ENCODE measurements at regions not wholly inside any gene's neighbourhood (a gene's known extent, or its start where the extent isn't known, plus 50 kb on each side); places are given as distances from the start of the nearest gene placed in this dataset.
A peak's percentile ranks its signal among the peaks of the same experiment; 100 is the strongest.
"Not testable (repeated sequence)": the region's sequence is repeated elsewhere in the genome, so short reads cannot be mapped to it uniquely, and the experiment has no call there.

- peak in 1 of 2 donors; percentile 45 for DNase-seq
- intact Hi-C loops (cut with DNase I; ENCODE audit: low total_unique reads), result no loop called here
- 40 to 48% (median 45%) methylated on average over 4 of the region's 4 CpGs for WGBS, 5 donors
- Histone ChIP-seq H3K36me3 (no peaks in the 10 kb centered on the region), H3K4me1 (no peaks in the 10 kb centered on the region), H3K4me3 (no peak overlapping the region), H3K9me3 (no peaks in the 10 kb centered on the region), H3K27me3 (no peaks in the 10 kb centered on the region), H3K27ac (no peak overlapping the region)
- TF ChIP-seq POLR2AphosphoS5 (IDR thresholded peaks at IDR 0.05) (no peak), CTCF (IDR thresholded peaks at IDR 0.05) (no peak), POLR2A (IDR thresholded peaks at IDR 0.05) (no peak)
These were observed 194.7 kb downstream of the CPEB2 start for GRCh38 chr4:15197005-15197404.

GRCh38 chr4:15198070-15198727 lies 195.9 kb downstream of the CPEB2 start:
- intact Hi-C loops (cut with DNase I; ENCODE audit: low total_unique reads), result no loop called here
- H3K9me3 ChIP-seq, result no peaks in the 10 kb centered on the region
- H3K4me1 ChIP-seq, result no peaks in the 10 kb centered on the region
- H3K27ac ChIP-seq, result no peak overlapping the region
- no peak overlapping the region for H3K4me3 ChIP-seq
- TF ChIP-seq CTCF (IDR thresholded peaks at IDR 0.05), result no peak
- TF ChIP-seq EP300 (IDR thresholded peaks at IDR 0.05), result no peak
- TF ChIP-seq POLR2AphosphoS5 (IDR thresholded peaks at IDR 0.05), result no peak
- TF ChIP-seq POLR2A (IDR thresholded peaks at IDR 0.05), result no peak
- no peaks in the 10 kb centered on the region for H3K27me3 ChIP-seq
- WGBS, 5 donors, result 51 to 62% (median 54%) methylated on average over 11 of the region's 11 CpGs
- DNase-seq, result peak in 1 of 2 donors; percentile 34
- H3K36me3 ChIP-seq, result no peaks in the 10 kb centered on the region

- H3K27ac ChIP-seq, result no peak overlapping the region
- H3K4me1 ChIP-seq, result no peaks in the 10 kb centered on the region
- intact Hi-C loops (cut with DNase I; ENCODE audit: low total_unique reads), result no loop called here
- no peak for DNase-seq
- no peak overlapping the region for H3K4me3 ChIP-seq
- WGBS, 5 donors, result 52 to 80% (median 69%) methylated on average over 1 of the region's 1 CpG
- peaks cover 0 to 12% (median 6%) of the 10 kb centered on the region in 4 donors for H3K9me3 ChIP-seq
- no peaks in the 10 kb centered on the region for H3K27me3 ChIP-seq
- H3K36me3 ChIP-seq, result no peaks in the 10 kb centered on the region
- no peak for TF ChIP-seq EP300 (IDR thresholded peaks at IDR 0.05)
- no peak for TF ChIP-seq CTCF (IDR thresholded peaks at IDR 0.05)
- TF ChIP-seq POLR2A (IDR thresholded peaks at IDR 0.05), result no peak
- TF ChIP-seq POLR2AphosphoS5 (IDR thresholded peaks at IDR 0.05), result no peak
These were observed 199.5 kb downstream of the CPEB2 start for GRCh38 chr4:15201782-15202181.

GRCh38 chr4:15202481-15202880 lies 200.2 kb downstream of the CPEB2 start:
- TF ChIP-seq CTCF (IDR thresholded peaks at IDR 0.05) (no peak), POLR2A (IDR thresholded peaks at IDR 0.05) (no peak), POLR2AphosphoS5 (IDR thresholded peaks at IDR 0.05) (no peak)
- intact Hi-C loops (cut with DNase I; ENCODE audit: low total_unique reads), result no loop called here
- no peak overlapping the region for H3K4me3 ChIP-seq
- H3K27me3 ChIP-seq, result no peaks in the 10 kb centered on the region
- H3K9me3 ChIP-seq, result peaks cover 3 to 19% (median 12%) of the 10 kb centered on the region in 4 donors
- no peak for DNase-seq
- WGBS, 5 donors, result 26 to 63% (median 44%) methylated on average over 2 of the region's 2 CpGs
- no peak overlapping the region for H3K27ac ChIP-seq
- no peaks in the 10 kb centered on the region for H3K4me1 ChIP-seq
- H3K36me3 ChIP-seq, result no peaks in the 10 kb centered on the region

GRCh38 chr4:15206526-15206925 lies 204.2 kb downstream of the CPEB2 start:
- DNase-seq; H3K36me3 ChIP-seq; H3K4me3 ChIP-seq; H3K27ac ChIP-seq; H3K4me1 ChIP-seq; intact Hi-C loops (cut with DNase I; ENCODE audit: low total_unique reads); H3K27me3 ChIP-seq: not testable (repeated sequence)
- peaks cover 3 to 22% (median 12%) of the 10 kb centered on the region in 4 donors for H3K9me3 ChIP-seq
- WGBS, 5 donors, result 63 to 84% (median 80%) methylated on average over 3 of the region's 3 CpGs
